Muscle of arm (tissue), 1 donor: ENCODE measurements at regions not wholly inside any gene's neighbourhood (a gene's known extent, or its start where the extent isn't known, plus 50 kb on each side); places are given as distances from the start of the nearest gene placed in this dataset.
A peak's percentile ranks its signal among the peaks of the same experiment; 100 is the strongest.

ENCODE experiments used
- DNase-seq: peaks from one replicate; pipeline ENCODE4 v3.0.0-alpha.2; 2013

GRCh38 chr6:23367311-23367710 lies 758.7 kb upstream of the NRSN1 start:
- no peak for DNase-seq

GRCh38 chr6:23368557-23368956 lies 757.5 kb upstream of the NRSN1 start:
- no peak for DNase-seq

GRCh38 chr6:23370051-23370450 lies 756.0 kb upstream of the NRSN1 start:
- DNase-seq = peak; percentile 18

GRCh38 chr6:23371132-23371915 lies 754.7 kb upstream of the NRSN1 start:
- DNase-seq = no peak

GRCh38 chr6:23377830-23378229 lies 748.2 kb upstream of the NRSN1 start:
- no peak for DNase-seq

GRCh38 chr6:23380465-23380864 lies 745.5 kb upstream of the NRSN1 start:
- DNase-seq = no peak

GRCh38 chr6:23388086-23388783 lies 737.8 kb upstream of the NRSN1 start:
- no peak for DNase-seq

- no peak for DNase-seq
Measured at GRCh38 chr6:23389386-23389785, 736.6 kb upstream of the NRSN1 start.

GRCh38 chr6:23390221-23390620 lies 735.8 kb upstream of the NRSN1 start:
- no peak for DNase-seq

- DNase-seq = no peak
Measured at GRCh38 chr6:23394681-23395080, 731.3 kb upstream of the NRSN1 start.

GRCh38 chr6:23395381-23395780 lies 730.6 kb upstream of the NRSN1 start:
- DNase-seq = no peak

GRCh38 chr6:23396949-23397348 lies 729.1 kb upstream of the NRSN1 start:
- no peak for DNase-seq

- DNase-seq = no peak
Measured at GRCh38 chr6:23403460-23403859, 722.6 kb upstream of the NRSN1 start.

GRCh38 chr6:23409531-23409930 lies 716.5 kb upstream of the NRSN1 start:
- DNase-seq = no peak

- no peak for DNase-seq
Measured at GRCh38 chr6:23410439-23410838, 715.6 kb upstream of the NRSN1 start.

- DNase-seq = no peak
Measured at GRCh38 chr6:23412770-23413169, 713.2 kb upstream of the NRSN1 start.

GRCh38 chr6:23413327-23414050 lies 712.5 kb upstream of the NRSN1 start:
- no peak for DNase-seq

- peak; percentile 63 for DNase-seq
Measured at GRCh38 chr6:23414051-23414445, 712.0 kb upstream of the NRSN1 start.

- DNase-seq = no peak
Measured at GRCh38 chr6:23414922-23415321, 711.1 kb upstream of the NRSN1 start.

GRCh38 chr6:23415819-23416427 lies 710.1 kb upstream of the NRSN1 start:
- DNase-seq = no peak

GRCh38 chr6:23417133-23417532 lies 708.9 kb upstream of the NRSN1 start:
- DNase-seq = no peak

GRCh38 chr6:23418095-23418494 lies 707.9 kb upstream of the NRSN1 start:
- DNase-seq = no peak
